ENCODE measurements at regions not wholly inside any gene's neighbourhood (a gene's known extent, or its start where the extent isn't known, plus 50 kb on each side); places are given as distances from the start of the nearest gene placed in this dataset.

DNA sequence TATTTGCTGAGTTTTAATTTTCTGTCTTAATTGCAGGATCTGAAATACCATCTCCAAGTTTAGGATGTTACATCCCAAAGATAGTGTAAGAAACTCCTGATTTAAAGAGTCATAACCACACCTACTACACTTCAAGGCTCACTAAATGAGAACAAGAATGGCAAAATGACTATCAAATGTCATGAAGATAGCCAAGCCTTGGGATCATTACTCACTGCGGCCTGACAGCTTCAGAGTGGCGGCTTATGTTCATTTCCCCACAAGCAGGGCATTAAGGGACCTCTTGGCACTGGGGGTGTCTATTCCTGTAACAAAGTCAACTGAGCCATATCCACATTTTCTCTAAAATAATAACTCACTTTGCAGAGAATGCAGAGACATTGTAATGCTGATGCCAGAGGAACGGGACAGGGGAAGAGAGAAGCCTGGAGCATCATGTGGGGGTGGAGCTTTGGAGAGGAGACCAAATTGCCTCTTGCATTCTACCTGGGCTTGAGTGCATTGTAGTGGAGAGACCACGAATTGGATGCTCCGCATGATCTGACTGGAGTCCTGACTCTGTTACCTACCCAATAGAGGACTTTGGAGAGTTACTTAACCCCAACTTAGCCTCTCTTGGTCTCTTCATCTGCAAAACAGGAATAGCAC is 219.2 kb downstream of the OPA1 start:
- TF ChIP-seq CTCF (IDR thresholded peaks at IDR 0.05; ENCODE audit: poor library complexity, severe bottlenecking) (no peak), SMC3 (conservative IDR thresholded peaks at IDR 0.05; ENCODE audit: poor library complexity) (no peak), POLR2AphosphoS5 (IDR thresholded peaks at IDR 0.05) (no peak), EZH2 (IDR thresholded peaks at IDR 0.05; ENCODE audit: borderline replicate concordance, insufficient read depth, low read length, poor library complexity, severe bottlenecking) (no peak), RAD21 (conservative IDR thresholded peaks at IDR 0.05) (no peak), TAF1 (IDR thresholded peaks at IDR 0.05; ENCODE audit: low read depth) (no peak), EP300 (conservative IDR thresholded peaks at IDR 0.05; ENCODE audit: poor library complexity, severe bottlenecking) (no peak)
- TF ChIP-seq, protein P1, sequence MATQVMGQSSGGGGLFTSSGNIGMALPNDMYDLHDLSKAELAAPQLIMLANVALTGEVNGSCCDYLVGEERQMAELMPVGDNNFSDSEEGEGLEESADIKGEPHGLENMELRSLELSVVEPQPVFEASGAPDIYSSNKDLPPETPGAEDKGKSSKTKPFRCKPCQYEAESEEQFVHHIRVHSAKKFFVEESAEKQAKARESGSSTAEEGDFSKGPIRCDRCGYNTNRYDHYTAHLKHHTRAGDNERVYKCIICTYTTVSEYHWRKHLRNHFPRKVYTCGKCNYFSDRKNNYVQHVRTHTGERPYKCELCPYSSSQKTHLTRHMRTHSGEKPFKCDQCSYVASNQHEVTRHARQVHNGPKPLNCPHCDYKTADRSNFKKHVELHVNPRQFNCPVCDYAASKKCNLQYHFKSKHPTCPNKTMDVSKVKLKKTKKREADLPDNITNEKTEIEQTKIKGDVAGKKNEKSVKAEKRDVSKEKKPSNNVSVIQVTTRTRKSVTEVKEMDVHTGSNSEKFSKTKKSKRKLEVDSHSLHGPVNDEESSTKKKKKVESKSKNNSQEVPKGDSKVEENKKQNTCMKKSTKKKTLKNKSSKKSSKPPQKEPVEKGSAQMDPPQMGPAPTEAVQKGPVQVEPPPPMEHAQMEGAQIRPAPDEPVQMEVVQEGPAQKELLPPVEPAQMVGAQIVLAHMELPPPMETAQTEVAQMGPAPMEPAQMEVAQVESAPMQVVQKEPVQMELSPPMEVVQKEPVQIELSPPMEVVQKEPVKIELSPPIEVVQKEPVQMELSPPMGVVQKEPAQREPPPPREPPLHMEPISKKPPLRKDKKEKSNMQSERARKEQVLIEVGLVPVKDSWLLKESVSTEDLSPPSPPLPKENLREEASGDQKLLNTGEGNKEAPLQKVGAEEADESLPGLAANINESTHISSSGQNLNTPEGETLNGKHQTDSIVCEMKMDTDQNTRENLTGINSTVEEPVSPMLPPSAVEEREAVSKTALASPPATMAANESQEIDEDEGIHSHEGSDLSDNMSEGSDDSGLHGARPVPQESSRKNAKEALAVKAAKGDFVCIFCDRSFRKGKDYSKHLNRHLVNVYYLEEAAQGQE (IDR thresholded peaks at IDR 0.05; ENCODE audit: borderline replicate concordance): no peak

All from neural cell (in vitro differentiated cells).